CD1c-positive myeloid dendritic cell (primary cell): ENCODE measurements at regions not wholly inside any gene's neighbourhood (a gene's known extent, or its start where the extent isn't known, plus 50 kb on each side); places are given as distances from the start of the nearest gene placed in this dataset.

Experiments
- DNase-seq: peaks from one replicate; pipeline ENCODE4 v3.0.0-alpha.2; 2016; ENCODE audit errors: extremely low spot score

- DNase-seq, result no peak
Observed at GRCh38 chr6:104617591-104617990, 242.1 kb downstream of the HACE1 start.

- DNase-seq, result no peak
Observed at GRCh38 chr6:104614394-104614793, 245.3 kb downstream of the HACE1 start.

DNA sequence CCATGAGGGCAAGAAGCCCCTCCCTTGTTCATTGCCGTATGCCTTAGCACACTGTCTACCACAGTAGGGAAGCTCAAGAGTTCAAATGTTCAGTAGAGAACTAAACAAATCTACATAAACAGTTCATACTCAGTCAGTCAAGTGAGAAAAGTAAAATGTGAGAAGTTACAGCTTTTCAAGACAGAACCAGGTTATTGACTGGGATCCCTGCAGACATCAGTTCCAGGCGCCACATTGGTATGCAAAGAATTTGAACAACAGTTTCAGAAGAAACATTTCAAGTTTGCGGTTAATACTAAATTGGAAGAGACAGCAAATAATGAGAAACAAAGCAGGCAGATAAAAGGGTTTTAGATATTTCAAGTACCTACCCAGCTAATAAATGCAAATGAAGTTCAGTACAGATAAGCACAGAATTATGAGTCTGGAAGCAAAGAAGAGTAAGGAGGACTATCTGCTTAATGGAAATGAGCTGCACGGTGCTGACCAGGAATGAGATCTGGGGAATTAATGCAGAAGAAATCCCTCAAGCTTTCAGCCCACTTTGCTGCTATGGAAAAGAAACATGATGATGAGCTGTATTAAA, 246.2 kb downstream of the HACE1 start:
- no peak for DNase-seq

- no peak for DNase-seq
Observed at GRCh38 chr6:104612541-104612940, 247.2 kb downstream of the HACE1 start.

GRCh38 chr6:104608101-104608500, 251.6 kb downstream of the HACE1 start:
- DNase-seq, result no peak

DNA sequence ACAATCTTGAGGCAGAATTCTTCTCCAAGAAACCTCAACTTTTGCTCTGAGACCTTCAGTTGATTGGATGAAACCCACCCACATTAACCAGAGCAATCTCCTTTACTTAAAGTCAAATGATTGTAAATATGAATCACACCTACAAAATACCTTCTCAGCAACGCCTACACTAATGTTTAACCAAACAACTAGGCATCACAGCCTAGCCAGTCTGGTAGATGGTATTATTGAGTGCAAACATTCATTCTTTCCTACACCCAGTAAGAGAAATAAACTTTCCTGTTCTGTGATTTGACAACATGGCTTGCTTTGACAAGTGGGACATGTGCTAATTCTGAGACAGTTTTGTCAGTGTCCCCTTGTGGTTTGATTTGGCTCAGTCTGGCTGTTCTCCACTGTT, 252.2 kb downstream of the HACE1 start:
- no peak for DNase-seq

- no peak for DNase-seq
Observed at GRCh38 chr6:104606361-104606760, 253.4 kb downstream of the HACE1 start.

DNA sequence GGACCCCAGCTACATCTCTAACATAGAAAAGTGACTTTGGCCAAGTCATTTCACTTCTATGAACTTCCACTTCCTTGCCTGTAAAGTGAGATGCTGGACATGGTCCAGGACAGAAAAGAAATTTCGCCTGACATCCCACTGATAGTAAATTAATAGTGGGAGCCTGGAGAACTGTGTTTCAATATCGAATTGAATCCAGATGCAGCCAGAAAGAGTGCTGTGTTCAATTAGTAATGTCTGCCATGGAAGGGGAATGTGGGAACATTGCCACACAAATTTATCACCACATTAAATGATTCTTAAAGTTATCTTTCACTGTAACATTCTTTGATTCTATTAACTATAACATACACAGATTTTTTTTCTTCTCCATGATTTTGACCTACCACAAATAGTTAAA, 255.0 kb downstream of the HACE1 start:
- DNase-seq, result no peak

- no peak for DNase-seq
Observed at GRCh38 chr6:104603108-104603745, 256.5 kb downstream of the HACE1 start.

DNA sequence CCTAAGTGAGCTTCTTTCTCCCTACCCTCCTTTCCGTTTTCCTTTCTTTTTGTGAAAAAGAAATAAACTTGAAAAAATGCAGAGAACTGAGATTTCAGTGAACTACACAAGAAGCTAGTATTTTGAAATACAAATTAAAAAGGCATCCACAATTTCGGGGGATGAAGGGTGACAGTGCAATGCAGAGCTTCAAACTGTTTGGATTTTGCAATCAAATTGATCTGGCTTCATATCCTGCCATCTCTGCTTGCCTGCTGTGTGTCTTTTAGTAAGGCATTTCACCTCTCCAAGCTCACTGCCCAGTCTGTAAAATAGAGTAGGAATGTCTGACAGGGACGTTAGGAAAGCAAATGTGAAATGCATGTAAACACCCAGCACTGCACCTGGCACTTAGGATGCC, 258.0 kb downstream of the HACE1 start:
- no peak for DNase-seq

GRCh38 chr6:104601131-104601651, 258.5 kb downstream of the HACE1 start:
- DNase-seq, result no peak

DNA sequence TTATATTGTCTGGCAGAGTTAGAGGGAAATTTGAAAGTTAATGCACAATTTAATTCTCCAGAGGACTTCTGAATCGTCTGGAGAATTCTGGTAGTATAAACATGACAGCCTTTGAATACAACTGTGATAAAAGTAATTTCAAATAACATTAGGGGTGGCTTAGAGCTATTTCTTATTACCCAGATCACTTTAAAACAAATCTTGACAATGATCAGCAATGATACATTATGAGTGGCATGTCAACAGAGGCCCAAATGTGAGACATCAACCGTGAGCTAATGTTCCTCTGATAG, 259.1 kb downstream of the HACE1 start:
- DNase-seq, result no peak

GRCh38 chr6:104599821-104600638, 259.7 kb downstream of the HACE1 start:
- DNase-seq, result no peak

GRCh38 chr6:104597541-104598050, 262.1 kb downstream of the HACE1 start:
- DNase-seq, result no peak

GRCh38 chr6:104596091-104596490, 263.6 kb downstream of the HACE1 start:
- DNase-seq, result no peak

DNA sequence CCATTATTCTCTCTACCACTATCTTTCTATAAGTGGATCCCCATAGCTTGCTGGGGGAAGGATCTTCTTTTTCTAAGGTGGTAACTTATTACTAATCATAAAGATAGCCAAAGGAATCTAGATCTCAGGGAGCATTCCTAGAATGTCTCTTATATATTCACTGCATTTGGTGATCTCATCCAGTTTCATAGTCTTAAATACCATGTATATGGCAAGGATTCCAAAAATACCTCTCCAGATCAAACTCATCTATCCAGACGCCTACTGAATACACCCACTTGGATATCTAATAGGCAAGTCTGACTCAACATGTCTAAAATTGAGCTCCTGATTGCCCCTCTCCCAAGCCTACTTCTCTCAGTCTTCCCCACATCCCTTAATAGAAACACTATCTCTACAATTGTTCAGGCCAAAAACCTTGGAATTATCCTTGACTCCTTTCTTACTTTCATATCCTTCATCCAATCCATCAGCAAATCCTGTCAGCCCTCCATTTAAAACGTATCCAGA, 264.4 kb downstream of the HACE1 start:
- no peak for DNase-seq

DNA sequence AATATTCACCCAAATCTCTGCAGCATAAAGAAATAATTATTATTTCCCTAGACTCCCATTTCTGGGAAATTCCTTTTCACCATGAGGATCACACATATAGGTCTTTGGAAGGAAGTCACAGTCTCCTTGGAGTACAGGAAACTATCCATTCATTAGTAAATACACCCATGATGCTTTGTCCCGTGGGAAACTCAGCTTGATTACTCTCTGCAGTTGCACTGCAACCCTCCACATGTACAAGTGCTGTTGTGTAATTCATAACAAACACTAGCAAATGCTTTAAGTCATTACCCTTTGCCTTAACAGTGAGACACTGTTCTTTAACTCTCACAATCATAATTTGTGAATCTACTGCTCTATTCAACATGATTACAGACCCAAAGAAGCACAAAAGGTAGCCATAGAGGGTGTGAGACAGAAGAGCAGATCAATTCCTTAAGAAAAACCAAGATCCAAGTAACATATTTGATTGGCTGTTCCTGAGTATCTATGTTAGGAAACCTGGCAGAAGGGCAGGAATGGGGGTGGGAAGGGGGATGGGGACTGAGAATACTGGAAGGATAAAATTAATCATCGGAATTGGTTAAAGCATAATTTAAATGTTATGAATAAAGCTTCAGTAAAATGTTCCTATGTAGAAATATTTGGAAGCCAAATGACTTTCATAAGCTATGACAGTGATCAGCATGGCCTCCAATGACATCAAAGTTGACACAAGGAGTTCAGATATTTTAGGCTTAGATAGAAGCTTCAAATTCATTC, 268.0 kb downstream of the HACE1 start:
- no peak for DNase-seq

- no peak for DNase-seq
Observed at GRCh38 chr6:104589940-104590339, 269.8 kb downstream of the HACE1 start.

DNA sequence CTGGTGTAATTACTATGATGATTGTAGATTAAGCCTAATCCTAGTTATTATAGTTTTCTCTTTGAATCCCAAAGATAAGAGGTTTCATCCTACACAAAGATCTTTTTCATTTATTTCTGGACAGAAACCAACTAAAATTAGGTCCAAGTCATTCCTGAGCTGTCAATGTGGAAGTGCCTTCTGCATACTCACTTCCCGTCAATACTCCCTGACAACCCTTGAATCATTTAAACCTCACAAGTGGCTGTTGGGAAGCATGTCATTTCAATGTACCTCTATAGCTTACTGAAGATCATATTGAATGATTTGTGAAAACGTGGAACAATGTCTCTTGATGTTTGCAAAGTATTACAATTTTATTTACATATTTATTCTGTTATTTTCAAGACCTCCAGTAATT, 274.1 kb downstream of the HACE1 start:
- DNase-seq, result no peak

DNA sequence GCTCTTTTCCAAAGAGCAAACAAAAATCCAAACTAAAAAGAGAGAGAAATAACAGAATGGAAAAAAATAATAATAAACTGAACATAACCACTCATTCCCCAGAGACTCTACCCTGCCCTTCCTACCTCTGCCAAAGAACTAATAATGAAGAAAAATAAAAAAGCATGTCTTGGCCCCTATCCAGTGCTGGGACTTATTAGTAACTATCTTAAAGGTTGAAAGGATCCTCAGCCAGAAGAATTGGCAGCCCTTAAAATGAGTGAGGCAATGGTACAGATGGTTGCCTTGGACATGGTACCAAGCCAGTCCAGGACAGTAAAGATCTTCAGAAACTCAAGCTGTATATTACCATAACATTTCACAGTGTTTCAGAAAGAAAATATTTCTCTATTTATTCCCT, 279.3 kb downstream of the HACE1 start:
- no peak for DNase-seq

GRCh38 chr6:104579310-104579863, 280.3 kb downstream of the HACE1 start:
- DNase-seq, result no peak

GRCh38 chr6:104575536-104575935, 284.2 kb downstream of the HACE1 start:
- no peak for DNase-seq
